ENCODE measurements at regions not wholly inside any gene's neighbourhood (a gene's known extent, or its start where the extent isn't known, plus 50 kb on each side); places are given as distances from the start of the nearest gene placed in this dataset.

DNA sequence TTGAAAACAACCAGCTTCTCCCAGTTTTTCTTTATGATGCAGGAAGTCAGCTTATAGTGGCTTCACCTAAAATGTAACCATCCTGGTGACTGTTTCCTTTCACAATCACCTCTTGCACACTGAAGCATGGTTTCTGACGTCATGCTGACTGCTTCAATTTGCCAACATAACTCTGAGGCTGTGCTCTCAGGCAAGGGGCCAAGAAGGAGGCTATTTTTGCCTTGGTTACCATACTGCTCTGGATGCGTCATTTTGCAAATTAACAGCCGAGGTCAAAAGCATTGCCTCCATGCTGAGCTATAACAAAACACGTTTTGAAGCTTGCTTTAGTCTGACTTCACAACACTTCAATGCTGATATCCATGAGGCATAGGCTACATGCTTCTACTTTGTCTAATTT is 397.8 kb downstream of the METTL4 start:
- TF ChIP-seq, protein P1, sequence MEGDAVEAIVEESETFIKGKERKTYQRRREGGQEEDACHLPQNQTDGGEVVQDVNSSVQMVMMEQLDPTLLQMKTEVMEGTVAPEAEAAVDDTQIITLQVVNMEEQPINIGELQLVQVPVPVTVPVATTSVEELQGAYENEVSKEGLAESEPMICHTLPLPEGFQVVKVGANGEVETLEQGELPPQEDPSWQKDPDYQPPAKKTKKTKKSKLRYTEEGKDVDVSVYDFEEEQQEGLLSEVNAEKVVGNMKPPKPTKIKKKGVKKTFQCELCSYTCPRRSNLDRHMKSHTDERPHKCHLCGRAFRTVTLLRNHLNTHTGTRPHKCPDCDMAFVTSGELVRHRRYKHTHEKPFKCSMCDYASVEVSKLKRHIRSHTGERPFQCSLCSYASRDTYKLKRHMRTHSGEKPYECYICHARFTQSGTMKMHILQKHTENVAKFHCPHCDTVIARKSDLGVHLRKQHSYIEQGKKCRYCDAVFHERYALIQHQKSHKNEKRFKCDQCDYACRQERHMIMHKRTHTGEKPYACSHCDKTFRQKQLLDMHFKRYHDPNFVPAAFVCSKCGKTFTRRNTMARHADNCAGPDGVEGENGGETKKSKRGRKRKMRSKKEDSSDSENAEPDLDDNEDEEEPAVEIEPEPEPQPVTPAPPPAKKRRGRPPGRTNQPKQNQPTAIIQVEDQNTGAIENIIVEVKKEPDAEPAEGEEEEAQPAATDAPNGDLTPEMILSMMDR (IDR thresholded peaks at IDR 0.05): no peak
- no peak for TF ChIP-seq POLR2A (IDR thresholded peaks at IDR 0.05)
- no peak for TF ChIP-seq EP300 (IDR thresholded peaks at IDR 0.05)
- TF ChIP-seq POLR2AphosphoS5 (IDR thresholded peaks at IDR 0.05): no peak

Measured in sigmoid colon (tissue), 4 donors.